ENCODE measurements at regions not wholly inside any gene's neighbourhood (a gene's known extent, or its start where the extent isn't known, plus 50 kb on each side); places are given as distances from the start of the nearest gene placed in this dataset.

GRCh38 chr1:96361271-96361856, 360.2 kb upstream of the PTBP2 start:
- no peak for TF ChIP-seq EZH2 (IDR thresholded peaks at IDR 0.05; ENCODE audit: low read length, unreplicated experiment)
- TF ChIP-seq EZH2phosphoT487 (IDR thresholded peaks at IDR 0.05; ENCODE audit: borderline replicate concordance, low read length) = no peak
- TF ChIP-seq CTCF (conservative IDR thresholded peaks at IDR 0.05; ENCODE audit: low read depth, low read length) = no peak
